Liver (tissue), 8 donors: ENCODE measurements at regions not wholly inside any gene's neighbourhood (a gene's known extent, or its start where the extent isn't known, plus 50 kb on each side); places are given as distances from the start of the nearest gene placed in this dataset.

Experiments used
- DNase-seq: peaks from one replicate; pipeline ENCODE4 v3.0.0-alpha.2; 2017; ENCODE audit warnings: low spot score
- H3K27ac ChIP-seq, 2 donors: one replicate each; pipeline ENCODE4 v1.7.0; 2013; ENCODE audit warnings: inconsistent platforms in 2 of 2, low read length in 2 of 2, control low read depth in 1 of 2, low read depth in 1 of 2, mild to moderate bottlenecking in 1 of 2
- H3K27me3 ChIP-seq, 4 donors: one replicate each; pipeline versions ENCODE4 v1.6.1 to v1.7.0; 2013; ENCODE audit warnings: low read length in 3 of 4, inconsistent platforms in 1 of 4, mild to moderate bottlenecking in 1 of 4, moderate library complexity in 1 of 4; ENCODE audit not compliant: control insufficient read depth in 4 of 4, insufficient read depth in 4 of 4
- H3K36me3 ChIP-seq, 4 donors: one replicate each; pipeline versions ENCODE4 v1.6.1 to v1.7.0; 2013; ENCODE audit warnings: low read length in 3 of 4, mild to moderate bottlenecking in 3 of 4, low read depth in 1 of 4, moderate library complexity in 1 of 4; ENCODE audit not compliant: control insufficient read depth in 4 of 4, insufficient read depth in 3 of 4
- H3K4me1 ChIP-seq, 4 donors: one replicate each; pipeline versions ENCODE4 v1.6.1 to v1.7.0; 2013; ENCODE audit warnings: low read length in 3 of 4, mild to moderate bottlenecking in 3 of 4, moderate library complexity in 1 of 4; ENCODE audit not compliant: control insufficient read depth in 4 of 4, insufficient read depth in 4 of 4
- H3K4me3 ChIP-seq, 3 donors: one replicate each; pipeline versions ENCODE4 v1.6.1 to v1.7.0; 2013; ENCODE audit warnings: low read length in 3 of 3, control low read depth in 1 of 3, low read depth in 1 of 3, mild to moderate bottlenecking in 1 of 3
- H3K9ac ChIP-seq, 2 donors: one replicate each; pipeline ENCODE4 v1.7.0; 2013; ENCODE audit warnings: low read length in 2 of 2, mild to moderate bottlenecking in 2 of 2, moderate library complexity in 2 of 2, control low read depth in 1 of 2, low read depth in 1 of 2
- H3K9me3 ChIP-seq, 4 donors: one replicate each; pipeline versions ENCODE4 v1.6.1 to v1.7.0; 2013; ENCODE audit warnings: low read length in 3 of 4; ENCODE audit not compliant: control insufficient read depth in 4 of 4
- ATF3 ChIP-seq: IDR thresholded peaks from 2 replicates; pipeline ENCODE4 v1.6.1; 2016; ENCODE audit warnings: antibody characterized with exemption
- CTCF ChIP-seq: fragments of 150-350 bp; IDR thresholded peaks from 2 replicates; pipeline ENCODE4 v1.5.1; 2017; ENCODE audit warnings: improper control_type of control experiment, low read depth, low read length; ENCODE audit not compliant: missing input control
- FOXA1 ChIP-seq: IDR thresholded peaks from 2 replicates; pipeline ENCODE4 v1.6.1; 2016; ENCODE audit warnings: antibody characterized with exemption
- FOXA2 ChIP-seq: IDR thresholded peaks from 2 replicates; pipeline ENCODE4 v1.6.1; 2016; ENCODE audit warnings: antibody characterized with exemption
- GABPA ChIP-seq, 2 donors: IDR thresholded peaks in 1 of 2; conservative IDR thresholded peaks in 1 of 2; 2 replicates each; pipeline ENCODE4 v1.6.1; 2016; ENCODE audit warnings: antibody characterized with exemption in 2 of 2, mild to moderate bottlenecking in 1 of 2, moderate library complexity in 1 of 2
- HNF4A ChIP-seq, 2 donors: conservative IDR thresholded peaks; 2 replicates each; pipeline ENCODE4 v1.6.1; 2016; ENCODE audit warnings: antibody characterized with exemption in 2 of 2, mild to moderate bottlenecking in 2 of 2
- HNF4G ChIP-seq: IDR thresholded peaks from 2 replicates; pipeline ENCODE4 v1.6.1; 2016; ENCODE audit warnings: antibody characterized with exemption
- JUND ChIP-seq, 2 donors: IDR thresholded peaks; 2 replicates each; pipeline ENCODE4 v1.6.1; 2016; ENCODE audit warnings: antibody characterized with exemption in 2 of 2
- MAX ChIP-seq: IDR thresholded peaks from 2 replicates; pipeline ENCODE4 v1.6.1; 2016; ENCODE audit warnings: antibody characterized with exemption
- NR2F2 ChIP-seq: IDR thresholded peaks from 2 replicates; pipeline ENCODE4 v1.6.1; 2016; ENCODE audit warnings: antibody characterized with exemption
- RAD21 ChIP-seq, 2 donors: IDR thresholded peaks; 2 replicates each; pipeline ENCODE4 v1.6.1; 2016; ENCODE audit warnings: antibody characterized with exemption in 2 of 2, mild to moderate bottlenecking in 2 of 2
- REST ChIP-seq: IDR thresholded peaks from 2 replicates; pipeline ENCODE4 v1.6.1; 2016; ENCODE audit warnings: antibody characterized with exemption, mild to moderate bottlenecking
- RXRA ChIP-seq, 2 donors: IDR thresholded peaks; 2 replicates each; pipeline ENCODE4 v1.6.1; 2017 to 2018; ENCODE audit warnings: antibody characterized with exemption in 2 of 2, mild to moderate bottlenecking in 1 of 2
- SP1 ChIP-seq: IDR thresholded peaks from 2 replicates; pipeline ENCODE4 v1.6.1; 2018; ENCODE audit warnings: antibody characterized with exemption, mild to moderate bottlenecking
- TAF1 ChIP-seq: conservative IDR thresholded peaks from 2 replicates; pipeline ENCODE4 v1.6.1; 2016; ENCODE audit warnings: antibody characterized with exemption, mild to moderate bottlenecking
- YY1 ChIP-seq: IDR thresholded peaks from 2 replicates; pipeline ENCODE4 v1.6.1; 2016; ENCODE audit warnings: antibody characterized with exemption, mild to moderate bottlenecking
- ZBTB33 ChIP-seq: IDR thresholded peaks from 2 replicates; pipeline ENCODE4 v1.6.1; 2016; ENCODE audit warnings: antibody characterized with exemption
- WGBS: extraction: QIAGEN DNeasy Blood & Tissue Kit; methylation state at CpG from one replicate; pipeline ENCODE4 v1.1.7; 2013; 5-methylcytosine and 5-hydroxymethylcytosine counted together
- donor health status: healthy.
- donor health status: healthy.
- donor health status: healthy.
- donor health status: healthy.
- donor health status: healthy.

- Histone ChIP-seq H3K9me3 (peaks cover 0 to 4% (median 1%) of the 10 kb centered on the region in 4 donors), H3K27ac (no peak overlapping the region), H3K4me1 (no peaks in the 10 kb centered on the region), H3K27me3 (no peaks in the 10 kb centered on the region), H3K4me3 (no peak overlapping the region), H3K36me3 (no peaks in the 10 kb centered on the region), H3K9ac (no peak overlapping the region)
- no peak for TF ChIP-seq GABPA (IDR thresholded peaks at IDR 0.05 in 1 of 2, conservative IDR thresholded peaks at IDR 0.05 in 1 of 2)
- TF ChIP-seq JUND (IDR thresholded peaks at IDR 0.05), result no peak
- no peak for TF ChIP-seq HNF4G
- TF ChIP-seq RAD21 (IDR thresholded peaks at IDR 0.05), result no peak
- no peak for TF ChIP-seq YY1
- TF ChIP-seq TAF1, result no peak
- no peak for TF ChIP-seq FOXA1
- TF ChIP-seq HNF4A (conservative IDR thresholded peaks at IDR 0.05), result no peak
- no peak for TF ChIP-seq CTCF
- no peak for TF ChIP-seq REST
- TF ChIP-seq RXRA (IDR thresholded peaks at IDR 0.05), result no peak
- DNase-seq, result no peak
- 94% methylated on average over 3 of the region's 3 CpGs for WGBS
These were observed 168.3 kb downstream of the TM2D1 start for GRCh38 chr1:61556631-61557030.

GRCh38 chr1:61552630-61553305 lies 172.2 kb downstream of the TM2D1 start:
- H3K27ac ChIP-seq, result no peak overlapping the region
- H3K9me3 ChIP-seq, result peaks cover 0 to 4% (median 1%) of the 10 kb centered on the region in 4 donors
- H3K27me3 ChIP-seq, result no peaks in the 10 kb centered on the region
- H3K4me3 ChIP-seq, result no peak overlapping the region
- no peaks in the 10 kb centered on the region for H3K36me3 ChIP-seq
- no peaks in the 10 kb centered on the region for H3K4me1 ChIP-seq
- DNase-seq, result no peak
- 89% methylated on average over 4 of the region's 4 CpGs for WGBS
- H3K9ac ChIP-seq, result no peak overlapping the region
- no peak for TF ChIP-seq GABPA (IDR thresholded peaks at IDR 0.05 in 1 of 2, conservative IDR thresholded peaks at IDR 0.05 in 1 of 2)
- no peak for TF ChIP-seq SP1
- TF ChIP-seq ZBTB33, result no peak
- TF ChIP-seq FOXA1, result no peak
- no peak for TF ChIP-seq TAF1
- no peak for TF ChIP-seq ATF3
- no peak for TF ChIP-seq REST
- TF ChIP-seq YY1, result no peak
- TF ChIP-seq FOXA2, result no peak
- TF ChIP-seq RXRA (IDR thresholded peaks at IDR 0.05), result no peak
- TF ChIP-seq NR2F2, result no peak
- no peak for TF ChIP-seq JUND (IDR thresholded peaks at IDR 0.05)
- no peak for TF ChIP-seq HNF4A (conservative IDR thresholded peaks at IDR 0.05)
- no peak for TF ChIP-seq RAD21 (IDR thresholded peaks at IDR 0.05)
- TF ChIP-seq CTCF, result no peak
- TF ChIP-seq MAX, result no peak
- TF ChIP-seq HNF4G, result no peak
